ENCODE measurements at regions not wholly inside any gene's neighbourhood (a gene's known extent, or its start where the extent isn't known, plus 50 kb on each side); places are given as distances from the start of the nearest gene placed in this dataset.

GRCh38 chr4:123176605-123177004, 220.0 kb upstream of the SPRY1 start:
- no peaks in the 10 kb centered on the region for H3K9me1 ChIP-seq (ENCODE audit: insufficient read depth, low read length)
- H4K8ac ChIP-seq (ENCODE audit: low read depth in 2 of 2, low read length in 2 of 2): no peak overlapping the region
- no peak overlapping the region for H3K4ac ChIP-seq (ENCODE audit: low read depth, low read length)
- no peaks in the 10 kb centered on the region for H4K20me1 ChIP-seq (ENCODE audit: insufficient read depth, low read length)
- no peak overlapping the region for H2AK9ac ChIP-seq (replicated peaks; ENCODE audit: low read depth, low read length, poor library complexity)
- no peak for ATAC-seq (ENCODE audit: low read depth)
- WGBS, 2 experiments (ENCODE audit: extremely low coverage in 2 of 2, insufficient read length in 1 of 2): no CpG with 5 or more reads among the region's 2 CpGs
- H3K79me1 ChIP-seq (ENCODE audit: low read depth in 1 of 2, low read length in 2 of 2): no peaks in the 10 kb centered on the region; a peak in 1 of 4 replicates
- POLR2A ChIA-PET (ENCODE audit: unreplicated experiment): interaction anchor here (0.6 kb wide), 1 partner anchor 22 kb away, joined by 6 read pairs; no protein-coding TSS in a partner anchor
- no peak overlapping the region for H2BK5ac ChIP-seq (ENCODE audit: low read depth, low read length, poor library complexity, severe bottlenecking)
- no peak overlapping the region for H3K18ac ChIP-seq (ENCODE audit: low read depth, low read length)
- H3K56ac ChIP-seq (ENCODE audit: extremely low read depth, insufficient read depth, low read length): no peak overlapping the region
- H4K5ac ChIP-seq (ENCODE audit: low read depth, low read length): no peak overlapping the region
- in situ Hi-C loops (cut with MboI; ENCODE audit: low sequenced_read_pairs): no loop called here
- H3K4me3 ChIP-seq (ENCODE audit: insufficient read depth, low read depth, low read length): no peak overlapping the region
- no peak overlapping the region for H3K9ac ChIP-seq (ENCODE audit: low read depth, low read length)
- CTCF ChIA-PET: interaction anchor here (0.7 kb wide), 1 partner anchor 28 kb away, joined by 5 read pairs; no protein-coding TSS in a partner anchor
- intact Hi-C loops (cut with micrococcal nuclease): no loop called here
- no peaks in the 10 kb centered on the region for H3K27me3 ChIP-seq (ENCODE audit: control insufficient read depth, insufficient read depth, low read length)
- DNase-seq: no peak
- TF ChIP-seq MXI1 (IDR thresholded peaks at IDR 0.05; ENCODE audit: borderline replicate concordance, low read depth, low read length): no peak
- TF ChIP-seq BHLHE40 (IDR thresholded peaks at IDR 0.05; ENCODE audit: low read depth, low read length): no peak
- TF ChIP-seq CTCF (conservative IDR thresholded peaks at IDR 0.05; ENCODE audit: low read depth, low read length): no peak
- no peak for TF ChIP-seq NFE2L2 (IDR thresholded peaks at IDR 0.05; ENCODE audit: low read depth, low read length)
- TF ChIP-seq MAZ (IDR thresholded peaks at IDR 0.05; ENCODE audit: borderline replicate concordance, low read depth, low read length): no peak
- no peak for TF ChIP-seq RAD21 (IDR thresholded peaks at IDR 0.05; ENCODE audit: low read length)
- no peak for TF ChIP-seq MAFK (IDR thresholded peaks at IDR 0.05; ENCODE audit: low read depth, low read length)
- TF ChIP-seq CEBPB (IDR thresholded peaks at IDR 0.05; ENCODE audit: low read depth, low read length): no peak
- no peak for TF ChIP-seq RFX5 (IDR thresholded peaks at IDR 0.05; ENCODE audit: low read depth, low read length)
- TF ChIP-seq CHD1 (IDR thresholded peaks at IDR 0.05; ENCODE audit: low read depth, low read length): no peak
- TF ChIP-seq USF2 (IDR thresholded peaks at IDR 0.05; ENCODE audit: low read depth, low read length): no peak
- H3K27ac ChIP-seq (ENCODE audit: insufficient read depth, low read length): no peak overlapping the region
- no peak overlapping the region for H2BK15ac ChIP-seq (ENCODE audit: low read depth, low read length)
- no peak overlapping the region for H2BK20ac ChIP-seq (ENCODE audit: low read depth, low read length)
- no peaks in the 10 kb centered on the region for H3K36me3 ChIP-seq (ENCODE audit: control insufficient read depth, insufficient read depth, low read length)
- no peak overlapping the region for H2AFZ ChIP-seq (replicated peaks; ENCODE audit: low read length, poor library complexity)
- H2AK5ac ChIP-seq (ENCODE audit: low read depth, low read length): no peak overlapping the region
- H3K23ac ChIP-seq (ENCODE audit: low read depth, low read length): no peak overlapping the region
- no peak overlapping the region for H2BK120ac ChIP-seq (ENCODE audit: low read depth, low read length)
- no TSS peak for BruUV-seq (replicated peaks)
- no peaks in the 10 kb centered on the region for H3K4me1 ChIP-seq (ENCODE audit: control insufficient read depth, insufficient read depth, low read length)
- no peak overlapping the region for H4K91ac ChIP-seq (ENCODE audit: insufficient read depth, low read depth, low read length)
- dilution Hi-C loops (cut with HindIII; ENCODE audit: low sequenced_read_pairs, unreplicated experiment): no loop called here
- H3K4me2 ChIP-seq (ENCODE audit: low read depth, low read length): no peak overlapping the region
- no peak overlapping the region for H3K14ac ChIP-seq (replicated peaks; ENCODE audit: low read depth, low read length)
- no peaks in the 10 kb centered on the region for H3K9me3 ChIP-seq (ENCODE audit: control insufficient read depth, insufficient read depth, low read length)
